HG03159 (cell line): ENCODE measurements at regions not wholly inside any gene's neighbourhood (a gene's known extent, or its start where the extent isn't known, plus 50 kb on each side); places are given as distances from the start of the nearest gene placed in this dataset.
"Not testable (repeated sequence)": the region's sequence is repeated elsewhere in the genome, so short reads cannot be mapped to it uniquely, and the experiment has no call there.

ENCODE experiments used
- ATAC-seq: cut with Tn5 transposase; IDR thresholded peaks from one replicate; pipeline ENCODE4 v1.9.1; 2021; ENCODE audit warnings: mild to moderate bottlenecking, moderate library complexity; ENCODE audit not compliant: unreplicated experiment

GRCh38 chr7:34207810-34208209, 302.5 kb downstream of the BMPER start:
- ATAC-seq = no peak

- no peak for ATAC-seq
Observed at GRCh38 chr7:34208878-34209621, 303.7 kb downstream of the BMPER start.

- no peak for ATAC-seq
Observed at GRCh38 chr7:34211018-34211417, 305.7 kb downstream of the BMPER start.

- ATAC-seq = no peak
Observed at GRCh38 chr7:34217972-34218371, 312.6 kb downstream of the BMPER start.

- no peak for ATAC-seq
Observed at GRCh38 chr7:34219153-34219718, 313.9 kb downstream of the BMPER start.

- ATAC-seq = no peak
Observed at GRCh38 chr7:34220506-34221185, 315.3 kb downstream of the BMPER start.

GRCh38 chr7:34222316-34222715, 317.0 kb downstream of the BMPER start:
- no peak for ATAC-seq

- ATAC-seq = no peak
Observed at GRCh38 chr7:34222722-34223121, 317.4 kb downstream of the BMPER start.

- ATAC-seq = no peak
Observed at GRCh38 chr7:34224281-34224680, 318.9 kb downstream of the BMPER start.

GRCh38 chr7:34225193-34225592, 319.9 kb downstream of the BMPER start:
- ATAC-seq = no peak

- no peak for ATAC-seq
Observed at GRCh38 chr7:34227525-34227924, 322.2 kb downstream of the BMPER start.

GRCh38 chr7:34235101-34235500, 329.8 kb downstream of the BMPER start:
- not testable (repeated sequence) for ATAC-seq

- no peak for ATAC-seq
Observed at GRCh38 chr7:34236057-34236456, 330.7 kb downstream of the BMPER start.

- ATAC-seq = no peak
Observed at GRCh38 chr7:34236839-34237492, 331.6 kb downstream of the BMPER start.

- ATAC-seq = no peak
Observed at GRCh38 chr7:34237493-34237849, 332.1 kb downstream of the BMPER start.

- ATAC-seq = no peak
Observed at GRCh38 chr7:34240417-34240816, 335.1 kb downstream of the BMPER start.

- ATAC-seq = no peak
Observed at GRCh38 chr7:34242391-34242790, 337.1 kb downstream of the BMPER start.

GRCh38 chr7:34245246-34245645, 339.9 kb downstream of the BMPER start:
- no peak for ATAC-seq

- ATAC-seq = no peak
Observed at GRCh38 chr7:34247468-34247867, 342.1 kb downstream of the BMPER start.

GRCh38 chr7:34249192-34249591, 343.9 kb downstream of the BMPER start:
- no peak for ATAC-seq

- ATAC-seq = no peak
Observed at GRCh38 chr7:34260279-34260678, 354.9 kb downstream of the BMPER start.

- no peak for ATAC-seq
Observed at GRCh38 chr7:34263168-34263567, 357.8 kb downstream of the BMPER start.
